OCI-LY1 (cell line): ENCODE measurements at regions not wholly inside any gene's neighbourhood (a gene's known extent, or its start where the extent isn't known, plus 50 kb on each side); places are given as distances from the start of the nearest gene placed in this dataset.

Experiments
- H2AFZ ChIP-seq: fragments of 200-600 bp; sonication (generic), shearing (Covaris generic); 2 replicates; pipeline ENCODE4 v1.6.0; 2014; ENCODE audit warnings: antibody characterized with exemption, mild to moderate bottlenecking, low read length
- H3F3A ChIP-seq: fragments of 200-600 bp; sonication (generic), shearing (Covaris generic); 2 replicates; pipeline ENCODE4 v1.6.0; 2014; ENCODE audit warnings: mild to moderate bottlenecking, antibody characterized with exemption, low read length, moderate library complexity; ENCODE audit not compliant: insufficient read depth
- H3K27ac ChIP-seq: fragments of 200-600 bp; sonication (generic); 2 replicates; pipeline ENCODE4 v1.5.1; 2014; ENCODE audit warnings: low read length, mixed run types, mild to moderate bottlenecking, low read depth; ENCODE audit not compliant: poor library complexity, severe bottlenecking
- H3K27me3 ChIP-seq: fragments of 200-600 bp; sonication (generic); 2 replicates; pipeline ENCODE4 v1.6.0; 2014; ENCODE audit warnings: antibody characterized with exemption, mild to moderate bottlenecking, low read length, moderate library complexity; ENCODE audit not compliant: insufficient read depth
- H3K36me3 ChIP-seq: fragments of 200-600 bp; sonication (generic); 2 replicates; pipeline ENCODE4 v1.6.1; 2014; ENCODE audit warnings: mild to moderate bottlenecking, antibody characterized with exemption, low read length, moderate library complexity, mixed read lengths; ENCODE audit not compliant: insufficient read depth
- H3K4me1 ChIP-seq: fragments of 200-600 bp; sonication (generic); 2 replicates; pipeline ENCODE4 v1.5.1; 2014; ENCODE audit warnings: mild to moderate bottlenecking, low read length, moderate library complexity; ENCODE audit not compliant: insufficient read depth, severe bottlenecking
- H3K4me2 ChIP-seq: fragments of 200-600 bp; sonication (generic), shearing (Covaris generic); 2 replicates; pipeline ENCODE4 v1.6.1; 2014; ENCODE audit warnings: low read length
- H3K4me3 ChIP-seq: fragments of 200-600 bp; sonication (generic); 2 replicates; pipeline ENCODE4 v1.5.1; 2014; ENCODE audit warnings: low read length, low read depth, mild to moderate bottlenecking, mixed read lengths; ENCODE audit not compliant: poor library complexity, severe bottlenecking
- H3K79me2 ChIP-seq: fragments of 200-600 bp; shearing (Covaris generic); 2 replicates; pipeline ENCODE4 v1.6.1; 2016; ENCODE audit warnings: mixed run types, low read length, mixed read lengths; ENCODE audit not compliant: insufficient read depth
- H3K9ac ChIP-seq: fragments of 200-600 bp; sonication (generic), shearing (Covaris generic); 2 replicates; pipeline ENCODE4 v1.6.1; 2014; ENCODE audit warnings: mild to moderate bottlenecking, low read length, mixed read lengths
- H3K9me2 ChIP-seq: fragments of 200-600 bp; sonication (generic), shearing (Covaris generic); 2 replicates; pipeline ENCODE4 v1.6.1; 2014; ENCODE audit warnings: low read depth, mild to moderate bottlenecking, low read length, mixed read lengths
- H3K9me3 ChIP-seq: fragments of 200-600 bp; shearing (Covaris generic); 2 replicates; pipeline ENCODE4 v1.6.1; 2014; ENCODE audit warnings: low read length, mixed read lengths
- H4K20me1 ChIP-seq: fragments of 200-600 bp; sonication (generic), shearing (Covaris generic); 2 replicates; pipeline ENCODE4 v1.6.0; 2016; ENCODE audit warnings: mild to moderate bottlenecking, low read length; ENCODE audit not compliant: insufficient read depth
- CTCF ChIP-seq: fragments of 200-600 bp; sonication (generic), shearing (Covaris generic); IDR thresholded peaks from 2 replicates; pipeline ENCODE4 v1.5.1; 2017; ENCODE audit warnings: mild to moderate bottlenecking, antibody characterized with exemption, low read length, moderate library complexity, mixed read lengths
- EZH2 ChIP-seq: fragments of 200-600 bp; sonication (generic), shearing (Covaris generic); IDR thresholded peaks from 2 replicates; pipeline ENCODE4 v1.8.0; 2017; ENCODE audit warnings: borderline replicate concordance, mixed run types, mild to moderate bottlenecking, antibody characterized with exemption, low read length, moderate library complexity, mixed read lengths

- Histone ChIP-seq H3K36me3 (no peaks in the 10 kb centered on the region), H4K20me1 (no peaks in the 10 kb centered on the region), H3F3A (no peaks in the 10 kb centered on the region), H3K4me3 (no peak overlapping the region), H3K9me2 (no peaks in the 10 kb centered on the region), H3K9ac (no peak overlapping the region), H3K4me2 (no peak overlapping the region), H3K27ac (no peak overlapping the region), H3K27me3 (no peaks in the 10 kb centered on the region), H3K79me2 (no peaks in the 10 kb centered on the region), H3K4me1 (no peaks in the 10 kb centered on the region), H2AFZ (no peak overlapping the region), H3K9me3 (no peaks in the 10 kb centered on the region)
- TF ChIP-seq CTCF (no peak), EZH2 (no peak)
Measured at GRCh38 chr2:19062370-19062769, 296.1 kb downstream of the OSR1 start.

- Histone ChIP-seq H3K27ac (no peak overlapping the region), H3K9ac (no peak overlapping the region), H3K79me2 (no peaks in the 10 kb centered on the region), H3K36me3 (no peaks in the 10 kb centered on the region), H3K9me2 (no peaks in the 10 kb centered on the region), H3K4me1 (no peaks in the 10 kb centered on the region), H2AFZ (no peak overlapping the region), H4K20me1 (no peaks in the 10 kb centered on the region), H3K9me3 (no peaks in the 10 kb centered on the region), H3F3A (no peaks in the 10 kb centered on the region), H3K4me2 (no peak overlapping the region), H3K4me3 (no peak overlapping the region), H3K27me3 (no peaks in the 10 kb centered on the region)
- TF ChIP-seq EZH2 (no peak), CTCF (no peak)
Measured at GRCh38 chr2:19059076-19059475, 299.3 kb downstream of the OSR1 start.

- H3K27ac ChIP-seq: no peak overlapping the region
Measured at GRCh38 chr2:19051203-19051831, 307.1 kb downstream of the OSR1 start.

More at GRCh38 chr2:19051203-19051831, 307.1 kb downstream of the OSR1 start:
- Histone ChIP-seq H2AFZ (no peak overlapping the region), H3K36me3 (no peaks in the 10 kb centered on the region), H3K27me3 (no peaks in the 10 kb centered on the region), H3K79me2 (no peaks in the 10 kb centered on the region), H3K4me2 (no peak overlapping the region), H3K9me2 (no peaks in the 10 kb centered on the region), H3K4me1 (no peaks in the 10 kb centered on the region), H3K9ac (no peak overlapping the region), H3K9me3 (no peaks in the 10 kb centered on the region), H4K20me1 (no peaks in the 10 kb centered on the region), H3K4me3 (no peak overlapping the region), H3F3A (no peaks in the 10 kb centered on the region)
- no peak for TF ChIP-seq CTCF
- no peak for TF ChIP-seq EZH2
